ENCODE measurements at regions not wholly inside any gene's neighbourhood (a gene's known extent, or its start where the extent isn't known, plus 50 kb on each side); places are given as distances from the start of the nearest gene placed in this dataset.

DNA sequence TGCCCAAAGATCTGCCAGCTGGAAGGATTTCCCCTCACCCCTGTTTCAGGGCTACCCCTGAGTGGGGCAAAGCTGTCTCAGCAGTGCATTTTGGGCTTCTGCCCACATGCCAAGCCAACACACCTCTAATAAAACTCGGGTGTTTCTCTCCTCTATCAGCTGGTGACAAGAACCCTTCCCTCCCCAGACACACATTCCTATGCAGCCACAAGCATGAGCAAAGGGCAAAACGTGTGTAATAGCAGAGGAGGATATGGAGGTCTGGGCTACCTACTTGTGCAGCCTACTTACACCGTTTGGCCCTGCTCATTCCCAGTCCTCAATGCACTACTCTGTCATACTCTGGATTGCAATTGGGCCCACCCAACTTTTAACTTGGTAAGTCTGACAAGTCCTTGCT is 101.3 kb downstream of the IYD start:
- TF ChIP-seq, protein P1, sequence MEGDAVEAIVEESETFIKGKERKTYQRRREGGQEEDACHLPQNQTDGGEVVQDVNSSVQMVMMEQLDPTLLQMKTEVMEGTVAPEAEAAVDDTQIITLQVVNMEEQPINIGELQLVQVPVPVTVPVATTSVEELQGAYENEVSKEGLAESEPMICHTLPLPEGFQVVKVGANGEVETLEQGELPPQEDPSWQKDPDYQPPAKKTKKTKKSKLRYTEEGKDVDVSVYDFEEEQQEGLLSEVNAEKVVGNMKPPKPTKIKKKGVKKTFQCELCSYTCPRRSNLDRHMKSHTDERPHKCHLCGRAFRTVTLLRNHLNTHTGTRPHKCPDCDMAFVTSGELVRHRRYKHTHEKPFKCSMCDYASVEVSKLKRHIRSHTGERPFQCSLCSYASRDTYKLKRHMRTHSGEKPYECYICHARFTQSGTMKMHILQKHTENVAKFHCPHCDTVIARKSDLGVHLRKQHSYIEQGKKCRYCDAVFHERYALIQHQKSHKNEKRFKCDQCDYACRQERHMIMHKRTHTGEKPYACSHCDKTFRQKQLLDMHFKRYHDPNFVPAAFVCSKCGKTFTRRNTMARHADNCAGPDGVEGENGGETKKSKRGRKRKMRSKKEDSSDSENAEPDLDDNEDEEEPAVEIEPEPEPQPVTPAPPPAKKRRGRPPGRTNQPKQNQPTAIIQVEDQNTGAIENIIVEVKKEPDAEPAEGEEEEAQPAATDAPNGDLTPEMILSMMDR (IDR thresholded peaks at IDR 0.05 in 2 of 3, conservative IDR thresholded peaks at IDR 0.05 in 1 of 3; ENCODE audit: borderline replicate concordance in 1 of 3, insufficient read depth in 1 of 3, low read depth in 2 of 3, low read length in 2 of 3): no peak
- no peak for TF ChIP-seq POLR2A (IDR thresholded peaks at IDR 0.05; ENCODE audit: borderline replicate concordance, extremely low read depth, insufficient read depth, insufficient read length)
- no peak for TF ChIP-seq JUND (IDR thresholded peaks at IDR 0.05)
- no peak for TF ChIP-seq EZH2phosphoT487 (IDR thresholded peaks at IDR 0.05; ENCODE audit: borderline replicate concordance)
